COLO668 (cell line): ENCODE measurements at regions not wholly inside any gene's neighbourhood (a gene's known extent, or its start where the extent isn't known, plus 50 kb on each side); places are given as distances from the start of the nearest gene placed in this dataset.
"Not testable (repeated sequence)": the region's sequence is repeated elsewhere in the genome, so short reads cannot be mapped to it uniquely, and the experiment has no call there.

ENCODE experiments used
- DNase-seq: peaks from one replicate; lab custom pipeline; 2025; ENCODE audit not compliant: unreplicated experiment; lab: John Stamatoyannopoulos, UW

DNA sequence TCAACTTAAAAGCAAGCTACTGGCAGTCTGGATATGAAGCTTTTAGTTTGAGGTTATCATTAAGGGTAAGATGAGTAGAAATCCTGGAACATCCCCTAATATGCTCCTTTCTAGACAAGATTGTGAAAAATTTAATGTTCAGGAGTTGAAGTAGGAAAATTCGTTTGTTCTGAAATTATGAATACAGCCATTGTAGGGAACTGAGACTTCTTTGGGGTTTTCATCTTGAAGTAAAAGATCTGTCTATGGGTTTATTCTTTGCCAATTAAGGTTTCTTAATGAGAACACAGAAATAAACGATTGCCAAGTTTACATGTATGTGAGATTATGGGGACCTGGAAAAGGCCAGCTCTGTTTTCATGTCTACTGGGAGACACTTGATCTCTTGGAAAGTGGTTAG lies 225.6 kb upstream of the MOCS1 start:
- no peak for DNase-seq

DNA sequence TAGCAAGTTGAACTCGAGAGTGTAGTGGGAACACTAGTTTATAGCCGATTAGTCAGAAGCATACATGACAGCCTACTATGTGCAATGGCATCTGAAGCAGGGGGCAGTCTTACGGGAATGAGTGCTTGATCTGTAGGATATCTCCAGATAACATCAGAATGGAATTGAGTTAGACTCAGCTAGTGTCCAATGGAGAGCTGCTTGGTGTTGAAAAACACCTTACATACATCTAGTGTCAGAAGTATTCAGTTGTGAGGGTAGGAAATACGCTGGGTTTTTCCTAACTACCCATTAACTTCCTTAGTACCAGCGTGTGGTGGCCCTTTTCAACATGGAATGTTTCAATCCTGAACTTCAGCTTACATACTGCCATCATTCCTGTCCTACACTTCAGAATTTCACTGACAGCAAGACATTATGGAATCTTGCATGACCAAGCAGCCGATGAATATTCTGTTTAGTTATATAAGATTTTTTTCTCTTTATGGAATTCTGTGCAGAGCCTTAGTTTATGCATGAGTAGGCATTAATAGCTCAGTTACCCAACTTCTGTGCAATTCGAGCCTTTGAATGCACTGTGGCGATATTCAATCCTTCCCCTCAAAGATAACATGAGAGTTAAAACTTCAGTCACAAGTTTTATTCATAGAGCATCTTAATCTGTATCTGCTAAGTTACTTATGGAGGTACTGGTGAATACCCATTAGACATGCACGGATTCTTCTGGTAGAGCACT lies 218.6 kb upstream of the MOCS1 start:
- DNase-seq: no peak

DNA sequence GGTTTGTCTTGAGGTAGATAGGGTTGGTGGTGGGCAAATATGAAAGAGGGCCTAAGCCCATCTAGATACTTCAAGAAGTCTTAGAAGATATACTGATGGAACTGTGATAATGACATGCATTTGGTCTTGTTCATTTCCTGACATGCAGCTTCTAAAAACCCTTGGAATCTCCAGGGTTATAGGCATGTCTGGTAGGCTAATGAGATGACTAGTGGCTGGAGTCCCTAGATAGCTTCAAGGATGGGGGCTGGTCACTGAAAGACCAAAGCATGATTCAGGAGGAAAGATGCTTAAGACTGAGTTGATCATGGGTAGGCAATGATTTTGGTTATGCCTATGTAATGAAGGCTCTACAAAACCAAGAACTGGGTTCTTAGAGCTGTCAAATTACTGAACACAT lies 217.9 kb upstream of the MOCS1 start:
- no peak for DNase-seq

DNA sequence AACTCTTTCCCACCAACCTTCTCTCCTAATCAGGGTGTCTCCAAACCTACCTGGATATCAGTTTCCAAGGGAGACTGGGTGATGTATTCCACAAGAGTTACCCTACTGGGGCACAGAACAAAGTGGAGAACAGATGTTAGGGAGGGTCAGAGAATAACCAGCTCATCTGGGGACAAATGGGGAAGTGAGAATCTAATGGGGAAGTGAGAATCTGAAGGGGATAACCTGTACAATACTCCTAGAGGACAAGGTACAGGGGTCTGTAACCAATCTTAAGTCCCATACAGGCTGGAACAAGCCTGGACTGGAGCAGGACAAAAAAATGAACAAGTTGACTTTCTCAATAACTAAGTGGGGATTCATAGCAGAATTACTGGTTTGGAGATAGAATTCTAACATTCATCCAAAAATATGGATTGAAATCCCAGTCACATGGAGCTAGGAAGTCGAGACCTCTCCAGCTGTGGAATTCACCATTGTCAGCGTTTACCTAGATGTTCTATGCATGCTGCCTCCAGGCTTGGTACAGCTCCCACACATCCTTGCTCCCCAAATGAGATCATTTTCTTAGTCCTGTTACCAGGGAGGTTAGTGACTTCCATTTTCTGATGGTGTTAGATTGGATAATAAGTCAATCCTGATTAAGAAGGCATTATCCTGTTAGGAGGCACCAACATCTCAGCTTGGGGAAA lies 214.8 kb upstream of the MOCS1 start:
- no peak for DNase-seq

DNA sequence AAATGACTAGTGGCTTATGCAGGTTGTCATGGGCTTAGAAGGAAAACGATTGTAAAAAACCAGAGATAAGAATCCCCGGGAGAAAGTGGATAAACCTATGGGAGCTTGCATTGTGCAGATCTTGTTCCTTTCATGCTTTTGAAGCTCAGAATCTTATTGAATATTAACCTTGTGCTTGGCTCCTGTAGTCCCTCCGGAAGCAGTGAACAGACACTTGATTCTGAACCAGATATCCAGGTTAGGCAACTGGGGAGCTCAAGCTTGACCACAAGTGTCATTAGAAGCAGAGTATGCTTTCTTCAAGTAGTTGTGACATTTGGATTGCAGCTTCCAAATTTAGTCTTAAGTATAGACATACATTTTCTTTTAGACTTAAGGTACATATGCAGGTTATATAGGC lies 212.6 kb upstream of the MOCS1 start:
- DNase-seq: no peak

DNA sequence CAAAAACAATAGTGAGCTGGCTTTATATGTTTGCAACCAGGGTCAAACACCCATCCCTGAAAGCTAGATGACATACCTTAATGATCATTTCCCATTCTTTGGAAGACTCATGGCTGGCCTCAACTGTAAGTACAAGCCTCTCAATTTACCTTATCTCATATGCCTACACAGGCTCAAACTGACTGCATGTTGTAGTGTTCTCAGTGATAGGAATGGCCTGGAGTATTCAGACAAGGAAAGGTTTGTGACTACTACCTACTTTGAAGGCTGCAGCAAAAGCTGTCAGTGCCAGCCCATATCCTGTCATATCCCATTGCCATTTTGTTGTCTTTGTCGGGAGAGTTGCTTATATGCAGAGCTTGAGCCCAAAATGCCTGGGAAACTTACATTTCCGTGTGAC lies 205.2 kb upstream of the MOCS1 start:
- DNase-seq: no peak

DNA sequence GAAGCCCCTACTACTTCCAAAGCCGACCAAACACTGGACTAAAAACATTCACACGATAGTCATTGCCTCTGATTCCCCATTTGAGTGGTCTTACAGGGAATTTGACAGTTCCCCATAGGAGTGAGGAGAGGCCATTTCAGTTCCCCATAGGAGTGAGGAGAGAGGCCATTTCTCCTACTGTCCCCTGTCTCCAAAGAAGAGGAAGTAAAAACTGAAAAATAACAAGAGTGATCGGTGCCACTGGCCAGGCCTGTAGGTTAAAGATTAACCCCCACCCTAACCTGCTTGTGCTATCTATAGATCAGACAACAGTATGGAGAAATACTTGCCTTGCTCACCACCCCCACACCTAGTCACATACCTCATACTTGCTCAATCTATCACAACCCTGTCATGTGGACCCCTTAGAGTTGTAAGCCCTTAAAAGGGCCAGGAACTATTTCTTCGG lies 204.0 kb upstream of the MOCS1 start:
- peak; percentile 54 for DNase-seq

DNA sequence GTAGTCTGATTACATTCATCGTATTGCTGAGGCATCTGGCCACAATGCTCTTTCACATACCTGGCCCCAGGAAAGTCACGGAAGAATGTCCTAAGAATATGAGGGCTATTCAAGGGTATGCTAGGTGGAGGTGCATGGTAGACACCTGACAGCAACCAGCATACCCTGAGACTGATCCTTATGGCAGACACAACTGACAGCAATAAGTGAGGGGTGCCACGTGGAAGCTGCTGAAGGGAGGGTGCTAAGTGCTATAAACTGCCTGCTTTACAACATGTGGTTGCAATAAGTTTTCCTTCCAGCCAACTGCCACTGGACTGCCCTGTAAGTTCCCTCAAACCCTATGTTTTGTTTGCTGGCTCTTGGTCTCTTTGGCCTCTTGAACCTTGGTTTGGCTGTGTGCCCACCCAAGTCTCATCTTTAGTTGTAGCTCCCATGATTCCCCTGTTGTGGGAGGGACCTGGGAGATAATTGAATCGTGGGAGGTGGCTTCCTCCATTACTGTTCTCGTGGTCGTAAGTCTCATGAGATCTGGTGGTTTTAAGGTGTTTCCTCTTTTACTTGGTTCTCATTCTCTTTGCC lies 201.3 kb upstream of the MOCS1 start:
- no peak for DNase-seq

DNA sequence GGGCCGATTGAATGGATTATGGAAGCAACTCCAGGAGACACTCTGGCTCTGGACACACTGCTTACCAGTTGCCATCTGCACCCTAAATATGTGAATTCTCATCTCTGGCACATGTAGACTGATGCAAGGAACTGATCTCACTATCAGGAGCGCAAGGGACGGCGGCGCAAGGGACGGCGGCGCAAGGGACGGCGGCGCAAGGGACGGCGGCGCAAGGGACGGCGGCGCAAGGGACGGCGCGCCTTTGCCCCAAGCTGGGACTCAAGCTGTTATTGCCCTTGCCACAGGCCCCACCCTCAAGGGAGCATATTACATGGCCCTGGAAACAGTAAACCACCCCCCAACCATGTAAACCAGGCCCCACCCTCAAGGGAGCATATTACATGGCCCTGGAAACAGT lies 199.7 kb upstream of the MOCS1 start:
- not testable (repeated sequence) for DNase-seq

DNA sequence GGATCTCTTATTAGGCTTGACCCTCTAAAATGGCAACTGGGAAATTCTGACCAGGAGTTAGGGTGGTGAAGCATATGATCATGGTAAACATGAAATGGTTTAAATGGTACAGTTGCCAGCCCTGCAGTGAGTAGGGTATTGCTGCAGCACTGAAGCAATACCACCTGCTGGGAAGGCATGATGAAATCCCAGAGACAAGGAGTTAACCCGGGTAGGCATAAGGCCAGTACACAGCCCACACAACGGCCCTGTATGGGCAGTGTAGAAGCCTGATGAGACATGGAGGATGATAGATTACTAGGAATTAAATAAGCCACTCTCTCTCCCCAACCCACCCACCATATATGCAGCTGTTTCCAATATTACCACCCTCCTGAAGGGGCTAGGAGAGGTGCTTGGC lies 197.4 kb upstream of the MOCS1 start:
- no peak for DNase-seq

DNA sequence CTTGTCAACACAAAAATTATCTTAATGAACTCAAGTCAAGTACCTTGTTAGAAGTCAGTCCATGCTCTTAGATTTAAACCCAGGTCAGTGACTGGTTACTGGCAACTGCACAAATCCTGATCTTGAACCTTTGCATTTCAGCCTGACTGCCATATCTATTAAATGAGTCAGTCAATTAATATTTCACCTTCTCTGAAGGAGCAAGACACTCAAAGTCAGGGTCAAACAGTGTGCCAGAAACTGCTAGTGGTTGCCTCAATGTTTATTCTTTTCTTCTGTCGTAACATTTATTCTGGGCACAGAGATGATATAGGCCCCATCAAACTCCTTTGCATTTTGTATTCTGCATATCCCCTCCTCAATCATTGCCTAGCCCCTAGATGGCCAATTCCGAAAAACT lies 193.9 kb upstream of the MOCS1 start:
- no peak for DNase-seq

DNA sequence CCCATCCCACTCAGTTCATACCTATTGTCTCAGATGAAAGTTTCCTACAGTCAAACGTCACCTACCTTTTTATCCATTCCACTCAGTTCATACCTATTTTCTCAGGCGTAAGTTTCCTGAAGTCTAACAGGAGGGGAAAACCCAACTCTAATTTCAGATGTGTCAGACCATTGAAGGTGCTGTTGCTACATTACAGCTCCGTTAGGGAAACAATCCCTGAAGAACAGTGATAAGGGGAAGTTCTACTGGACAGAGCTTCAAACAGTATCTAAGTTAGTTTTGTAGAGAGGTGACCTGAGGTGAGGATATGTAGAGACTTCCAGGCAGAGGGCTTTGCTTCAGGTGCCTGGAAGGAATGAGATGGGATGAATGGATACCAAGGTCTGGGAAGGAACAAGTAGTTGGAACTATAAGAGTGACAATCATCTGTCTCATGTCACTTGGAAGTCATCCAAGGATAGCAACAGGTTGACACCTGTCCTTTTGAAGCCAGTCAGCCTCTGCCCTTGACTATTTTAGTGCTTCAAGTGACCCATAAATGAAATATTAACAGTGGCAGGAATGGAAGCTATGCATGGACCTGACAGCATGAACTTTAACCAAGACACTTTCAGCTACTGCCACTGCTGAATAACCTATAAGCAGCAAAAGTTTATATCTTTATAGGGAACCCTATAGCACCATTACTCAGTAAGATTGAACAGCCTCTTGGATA lies 191.6 kb upstream of the MOCS1 start:
- DNase-seq: no peak

DNA sequence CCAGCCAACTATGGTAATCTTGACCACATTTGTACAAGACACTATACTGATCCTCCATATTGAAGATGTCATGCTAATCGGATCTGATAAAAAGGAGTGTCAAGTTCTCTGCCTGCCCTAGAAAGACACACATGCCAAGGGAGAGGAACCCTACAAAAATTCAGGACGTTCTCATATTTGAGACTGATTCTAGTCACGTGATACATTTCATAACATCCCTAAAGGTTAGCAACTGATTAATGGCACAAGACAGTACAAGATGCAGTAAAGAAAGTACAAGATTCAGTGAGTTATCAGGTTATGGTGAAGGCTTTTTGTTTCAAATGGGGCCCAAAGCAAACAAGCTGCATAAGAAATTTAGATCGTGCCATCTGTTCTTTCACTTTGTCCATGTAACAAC lies 190.7 kb upstream of the MOCS1 start:
- DNase-seq: no peak

DNA sequence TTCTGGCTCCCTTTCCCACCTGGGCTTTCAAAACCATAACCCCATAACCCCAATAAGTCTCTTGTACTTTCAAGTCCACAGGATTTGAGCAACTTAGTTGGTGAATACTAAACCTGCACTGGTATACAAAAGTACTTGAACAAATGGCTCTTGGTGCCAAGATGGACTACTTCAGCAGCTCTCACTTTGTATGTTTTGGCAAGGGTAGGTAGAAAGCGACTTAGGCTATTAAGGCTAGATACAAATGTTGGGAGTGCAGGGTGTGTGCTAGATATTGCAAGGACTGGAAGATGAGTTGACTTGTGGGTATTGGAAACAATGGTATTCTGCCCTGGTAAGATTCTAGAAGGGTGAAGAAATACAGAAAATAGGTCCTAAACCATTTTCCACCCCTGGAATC lies 182.6 kb upstream of the MOCS1 start:
- no peak for DNase-seq

DNA sequence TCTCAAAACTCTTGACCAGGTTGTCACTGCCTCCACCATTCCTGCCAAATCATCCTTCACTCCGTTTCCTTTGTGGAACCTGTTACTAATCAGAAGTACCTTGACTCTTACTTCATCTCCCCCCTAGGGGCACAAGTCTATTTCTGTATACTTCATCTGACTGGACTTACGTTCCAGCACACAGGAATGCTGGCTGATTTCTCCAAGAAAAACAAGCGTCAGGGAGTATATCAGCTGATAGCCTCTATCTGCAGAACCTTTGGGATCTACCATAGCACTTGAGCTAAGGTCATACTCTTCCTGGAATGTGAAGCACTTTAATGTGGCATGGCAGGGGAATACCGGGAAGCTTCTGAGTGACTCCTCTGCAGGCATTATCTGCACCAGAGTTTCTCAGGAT lies 178.1 kb upstream of the MOCS1 start:
- DNase-seq: no peak

DNA sequence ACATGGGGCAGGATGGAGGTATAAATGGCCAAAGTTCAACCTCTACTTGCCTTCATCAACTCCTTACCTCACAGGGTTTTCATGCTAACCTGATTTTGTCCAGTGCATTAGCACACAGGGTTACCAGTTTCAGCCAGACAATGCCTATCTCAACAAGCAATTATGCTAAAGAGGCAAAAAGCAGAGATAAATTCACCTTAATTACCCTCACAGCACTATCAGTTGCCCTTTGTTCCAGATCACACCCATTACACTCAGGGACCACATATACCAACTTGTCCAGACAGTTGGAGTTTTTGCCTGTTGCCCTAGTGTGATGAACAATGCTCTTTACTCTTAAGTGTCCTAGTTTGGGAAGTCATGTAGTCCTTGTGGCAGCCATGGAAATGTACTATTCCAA lies 174.5 kb upstream of the MOCS1 start:
- no peak for DNase-seq

DNA sequence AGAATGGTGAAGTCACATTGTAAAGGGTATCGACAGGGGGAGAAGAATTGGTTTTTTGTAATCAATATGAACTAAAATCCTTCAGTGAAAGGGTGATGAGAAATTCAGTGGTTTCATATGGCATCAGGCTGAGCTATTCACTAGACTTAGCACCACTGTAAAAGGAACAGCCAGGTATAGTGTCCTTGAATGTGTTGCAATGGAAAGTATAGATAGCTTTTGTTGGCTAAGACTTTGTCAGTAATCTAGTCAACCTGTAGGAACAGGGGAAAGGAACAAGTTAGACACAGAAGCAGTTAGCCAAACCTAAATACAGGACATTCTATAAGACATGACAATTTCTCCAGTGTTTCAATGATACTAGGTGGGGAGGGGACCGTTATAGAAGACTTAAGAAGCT lies 172.6 kb upstream of the MOCS1 start:
- DNase-seq: no peak

DNA sequence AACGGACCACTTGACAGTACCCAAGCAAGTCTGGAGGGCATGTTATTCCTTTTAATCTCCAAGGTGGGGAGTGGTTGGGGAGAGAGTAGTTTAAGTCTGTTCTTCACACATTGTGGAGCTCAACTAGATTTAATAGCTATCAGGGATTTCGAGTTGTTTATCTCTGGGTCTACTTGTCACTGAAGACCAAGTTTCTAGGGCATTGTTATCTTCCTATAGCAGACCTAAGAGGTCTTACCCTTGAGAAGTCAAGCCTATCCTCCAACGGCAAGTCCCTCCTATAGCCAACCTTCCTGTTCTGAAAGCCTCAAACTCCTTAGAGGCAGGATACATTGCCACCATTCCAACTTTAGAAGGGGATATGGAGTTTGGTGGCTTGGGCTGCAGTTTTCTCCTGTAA lies 164.5 kb upstream of the MOCS1 start:
- no peak for DNase-seq

DNA sequence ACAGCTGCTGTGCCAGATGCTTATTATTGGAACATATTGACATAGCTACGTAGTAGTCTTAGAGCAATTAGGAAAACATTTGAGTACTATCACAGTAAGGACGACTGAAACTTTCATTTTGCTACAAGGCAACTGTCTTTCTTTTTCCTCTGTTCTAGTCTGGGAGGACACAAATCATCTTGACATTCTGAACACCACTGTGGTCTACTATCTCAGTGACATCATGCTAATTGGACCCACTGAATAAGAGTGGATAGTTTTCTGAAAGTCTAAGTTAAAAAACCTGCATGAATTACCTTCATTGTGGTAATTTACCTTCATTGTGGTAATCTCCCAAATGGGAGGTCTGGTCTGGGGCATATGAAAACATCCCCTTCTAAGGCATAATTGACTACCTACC lies 163.3 kb upstream of the MOCS1 start:
- DNase-seq: no peak

DNA sequence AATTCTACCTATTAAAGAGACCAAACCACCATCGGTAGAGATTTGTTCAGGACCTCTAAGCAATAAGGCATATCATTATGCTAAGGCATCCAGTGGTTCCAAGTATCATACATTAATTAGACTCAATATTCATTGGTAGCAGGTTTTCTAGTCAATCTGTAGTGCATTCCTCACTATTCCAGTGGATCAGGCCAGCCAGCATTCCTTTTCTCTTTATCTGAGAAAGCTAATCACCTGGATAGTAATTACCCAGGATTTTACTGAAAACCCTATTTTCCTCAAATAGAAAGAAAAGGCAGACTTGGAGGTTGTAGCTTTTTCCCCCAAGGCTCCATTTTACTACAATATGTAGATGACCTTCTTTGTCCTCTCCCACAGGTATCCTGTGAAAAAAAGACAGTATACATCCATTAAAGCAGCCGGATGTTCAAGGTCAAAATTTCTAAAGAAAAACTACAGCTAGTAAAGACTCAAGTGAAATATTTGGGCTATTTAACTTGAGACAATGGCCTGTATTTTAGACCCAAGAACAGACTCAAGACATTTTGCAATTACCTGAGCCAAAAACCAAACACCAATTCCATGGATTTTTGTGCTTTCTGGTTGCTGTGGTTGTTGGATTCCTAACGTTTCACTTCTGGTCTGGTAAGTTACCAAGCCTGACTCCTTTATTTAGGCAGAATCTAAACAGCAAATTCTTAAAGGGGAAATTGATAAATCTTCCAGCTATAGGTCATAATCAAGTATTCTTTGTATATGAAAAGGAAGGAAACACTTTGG lies 149.1 kb upstream of the MOCS1 start:
- DNase-seq: no peak
